ENCODE measurements at regions not wholly inside any gene's neighbourhood (a gene's known extent, or its start where the extent isn't known, plus 50 kb on each side); places are given as distances from the start of the nearest gene placed in this dataset.
"Not testable (repeated sequence)": the region's sequence is repeated elsewhere in the genome, so short reads cannot be mapped to it uniquely, and the experiment has no call there.

DNA sequence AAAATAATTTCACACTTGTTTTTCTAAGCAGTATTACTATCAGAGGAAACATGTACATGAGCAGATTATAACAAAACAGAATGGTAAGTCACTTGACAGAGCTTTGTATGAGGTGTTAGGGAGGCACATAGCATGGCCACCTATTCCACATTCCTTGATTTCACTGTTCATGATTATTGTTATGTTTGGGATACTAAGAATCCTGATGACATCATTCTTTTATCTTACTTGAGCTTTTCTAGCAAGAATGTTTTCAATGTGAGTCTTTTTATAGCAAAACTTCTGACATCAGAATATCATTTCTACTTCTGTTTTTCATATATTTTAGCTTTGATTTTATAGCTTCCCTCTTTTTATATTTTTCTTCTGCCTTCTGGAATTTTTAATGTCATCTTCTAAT lies 208.2 kb downstream of the DMRTA1 start:
- Mint-ChIP-seq H3K4me1 (ENCODE audit: unreplicated experiment) (no peaks in the 10 kb centered on the region), H3K9me3 (ENCODE audit: unreplicated experiment) (no peaks in the 10 kb centered on the region), H3K4me3 (ENCODE audit: unreplicated experiment) (no peak overlapping the region), H3K36me3 (ENCODE audit: low read depth, unreplicated experiment) (no peaks in the 10 kb centered on the region), H3K27me3 (ENCODE audit: unreplicated experiment) (no peaks in the 10 kb centered on the region), H3K27ac (ENCODE audit: unreplicated experiment) (no peak overlapping the region)
- no peak for DNase-seq (ENCODE audit: low spot score)
- TF ChIP-seq, protein P1, sequence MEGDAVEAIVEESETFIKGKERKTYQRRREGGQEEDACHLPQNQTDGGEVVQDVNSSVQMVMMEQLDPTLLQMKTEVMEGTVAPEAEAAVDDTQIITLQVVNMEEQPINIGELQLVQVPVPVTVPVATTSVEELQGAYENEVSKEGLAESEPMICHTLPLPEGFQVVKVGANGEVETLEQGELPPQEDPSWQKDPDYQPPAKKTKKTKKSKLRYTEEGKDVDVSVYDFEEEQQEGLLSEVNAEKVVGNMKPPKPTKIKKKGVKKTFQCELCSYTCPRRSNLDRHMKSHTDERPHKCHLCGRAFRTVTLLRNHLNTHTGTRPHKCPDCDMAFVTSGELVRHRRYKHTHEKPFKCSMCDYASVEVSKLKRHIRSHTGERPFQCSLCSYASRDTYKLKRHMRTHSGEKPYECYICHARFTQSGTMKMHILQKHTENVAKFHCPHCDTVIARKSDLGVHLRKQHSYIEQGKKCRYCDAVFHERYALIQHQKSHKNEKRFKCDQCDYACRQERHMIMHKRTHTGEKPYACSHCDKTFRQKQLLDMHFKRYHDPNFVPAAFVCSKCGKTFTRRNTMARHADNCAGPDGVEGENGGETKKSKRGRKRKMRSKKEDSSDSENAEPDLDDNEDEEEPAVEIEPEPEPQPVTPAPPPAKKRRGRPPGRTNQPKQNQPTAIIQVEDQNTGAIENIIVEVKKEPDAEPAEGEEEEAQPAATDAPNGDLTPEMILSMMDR (IDR thresholded peaks at IDR 0.05; ENCODE audit: unreplicated experiment), result no peak

DNA sequence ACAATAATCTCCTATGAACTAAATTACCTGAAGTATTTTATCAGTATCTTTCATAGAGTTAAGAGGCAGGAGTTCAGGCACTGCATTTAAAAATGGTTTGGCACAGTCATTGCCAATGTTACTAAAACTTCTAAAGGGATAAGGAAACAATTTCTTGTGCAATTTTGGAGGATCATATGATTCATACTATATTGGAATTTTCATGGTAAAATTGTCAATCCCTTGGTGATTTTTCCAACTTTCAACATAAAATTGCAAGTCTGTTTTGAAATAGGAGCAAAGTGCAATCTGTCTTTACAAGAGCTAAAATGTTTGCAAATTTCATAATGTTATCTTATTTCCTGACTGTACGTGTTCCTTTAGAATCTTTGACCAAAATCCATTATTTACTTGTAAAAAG lies 211.1 kb downstream of the DMRTA1 start:
- H3K27ac Mint-ChIP-seq (ENCODE audit: unreplicated experiment), result no peak overlapping the region
- TF ChIP-seq, protein P1 (IDR thresholded peaks at IDR 0.05; ENCODE audit: unreplicated experiment), result no peak
- DNase-seq (ENCODE audit: low spot score), result no peak
- H3K4me3 Mint-ChIP-seq (ENCODE audit: unreplicated experiment), result no peak overlapping the region
- no peaks in the 10 kb centered on the region for H3K4me1 Mint-ChIP-seq (ENCODE audit: unreplicated experiment)
- H3K36me3 Mint-ChIP-seq (ENCODE audit: low read depth, unreplicated experiment), result no peaks in the 10 kb centered on the region
- no peaks in the 10 kb centered on the region for H3K9me3 Mint-ChIP-seq (ENCODE audit: unreplicated experiment)
- H3K27me3 Mint-ChIP-seq (ENCODE audit: unreplicated experiment), result no peaks in the 10 kb centered on the region

DNA sequence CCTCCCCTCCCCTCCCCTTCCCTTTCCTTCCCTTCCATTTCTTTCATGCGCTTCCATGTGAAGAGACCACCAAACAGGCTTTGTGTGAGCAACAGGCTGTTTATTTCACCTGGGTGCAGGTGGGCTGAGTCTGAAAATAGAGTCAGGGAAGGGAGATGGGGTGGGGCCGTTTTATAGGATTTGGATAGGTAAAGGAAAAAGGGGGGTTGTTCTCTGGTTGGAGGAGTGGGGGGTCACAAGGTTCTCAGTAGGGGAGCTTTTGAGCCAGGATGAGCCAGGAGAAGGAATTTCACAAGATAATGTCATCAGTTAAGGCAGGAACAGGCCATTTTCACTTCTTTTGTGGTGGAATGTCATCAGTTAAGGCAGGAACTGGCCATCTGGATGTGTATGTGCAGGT lies 211.9 kb downstream of the DMRTA1 start:
- not testable (repeated sequence) for H3K36me3 Mint-ChIP-seq (ENCODE audit: low read depth, unreplicated experiment); H3K27ac Mint-ChIP-seq (ENCODE audit: unreplicated experiment); H3K9me3 Mint-ChIP-seq (ENCODE audit: unreplicated experiment); H3K27me3 Mint-ChIP-seq (ENCODE audit: unreplicated experiment); H3K4me1 Mint-ChIP-seq (ENCODE audit: unreplicated experiment); H3K4me3 Mint-ChIP-seq (ENCODE audit: unreplicated experiment); DNase-seq (ENCODE audit: low spot score)

DNA sequence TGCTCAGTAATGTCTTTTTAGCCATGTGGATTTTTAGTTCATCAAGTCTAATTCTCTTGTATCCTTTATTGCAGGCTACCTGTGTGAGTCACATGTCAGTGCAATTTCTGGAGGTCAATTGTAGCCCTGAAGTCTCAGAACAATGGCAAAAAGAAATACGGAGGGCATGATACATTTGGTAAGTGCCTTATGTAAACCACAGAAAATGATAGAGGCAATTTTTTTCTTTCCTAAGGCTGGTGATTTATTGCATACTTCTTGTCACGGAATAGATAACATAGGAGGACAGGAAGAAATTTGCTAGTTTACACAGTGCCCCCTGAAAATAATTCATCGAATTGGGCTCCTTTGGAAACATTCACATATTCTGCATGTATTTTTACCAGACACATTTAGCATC lies 235.9 kb downstream of the DMRTA1 start:
- Mint-ChIP-seq H3K4me1 (ENCODE audit: unreplicated experiment) (peaks cover 9% of the 10 kb centered on the region), H3K27me3 (ENCODE audit: unreplicated experiment) (no peaks in the 10 kb centered on the region), H3K36me3 (ENCODE audit: low read depth, unreplicated experiment) (no peaks in the 10 kb centered on the region), H3K27ac (ENCODE audit: unreplicated experiment) (no peak overlapping the region), H3K4me3 (ENCODE audit: unreplicated experiment) (no peak overlapping the region), H3K9me3 (ENCODE audit: unreplicated experiment) (no peaks in the 10 kb centered on the region)
- TF ChIP-seq, protein P1 (IDR thresholded peaks at IDR 0.05; ENCODE audit: unreplicated experiment), result no peak
- no peak for DNase-seq (ENCODE audit: low spot score)

DNA sequence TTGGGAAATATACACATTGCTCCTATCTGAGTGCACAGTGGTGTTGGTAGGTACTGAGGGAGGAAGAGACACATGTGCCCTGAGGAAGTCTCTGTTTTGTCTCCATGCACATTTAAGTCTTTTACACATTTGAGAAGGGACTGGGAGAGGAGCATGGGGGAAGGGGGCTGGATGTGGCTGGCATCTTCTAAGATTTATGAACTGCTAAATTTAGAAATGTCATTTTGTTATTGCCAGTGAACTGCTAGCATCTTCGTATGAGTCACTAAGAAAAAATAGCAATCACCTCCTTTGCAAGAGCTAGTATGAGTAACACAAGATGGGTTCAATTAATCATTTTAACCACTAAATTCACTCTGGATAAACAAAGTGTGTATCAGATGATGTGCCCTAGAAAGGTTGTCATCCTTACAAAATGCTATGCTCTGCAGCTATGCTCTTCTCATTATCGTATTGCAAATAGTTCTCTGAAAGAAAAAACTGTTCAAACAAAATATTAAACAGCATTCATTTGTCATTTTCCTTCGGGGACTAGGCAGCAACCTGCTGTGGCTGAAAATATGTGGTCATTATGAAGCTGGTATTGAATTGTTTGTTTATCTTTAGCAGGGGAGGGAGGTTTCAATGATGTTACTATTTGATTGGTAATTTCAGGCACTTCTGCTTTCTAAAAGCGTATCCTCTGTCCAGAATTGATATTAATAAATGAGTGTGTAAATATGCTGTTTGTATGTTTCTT lies 236.5 kb downstream of the DMRTA1 start:
- no peaks in the 10 kb centered on the region for H3K27me3 Mint-ChIP-seq (ENCODE audit: unreplicated experiment)
- no peaks in the 10 kb centered on the region for H3K9me3 Mint-ChIP-seq (ENCODE audit: unreplicated experiment)
- H3K36me3 Mint-ChIP-seq (ENCODE audit: low read depth, unreplicated experiment), result no peaks in the 10 kb centered on the region
- DNase-seq (ENCODE audit: low spot score), result no peak
- TF ChIP-seq, protein P1 (IDR thresholded peaks at IDR 0.05; ENCODE audit: unreplicated experiment), result no peak
- peaks cover 9% of the 10 kb centered on the region for H3K4me1 Mint-ChIP-seq (ENCODE audit: unreplicated experiment)
- H3K27ac Mint-ChIP-seq (ENCODE audit: unreplicated experiment), result no peak overlapping the region
- H3K4me3 Mint-ChIP-seq (ENCODE audit: unreplicated experiment), result no peak overlapping the region

All from endothelial cell (in vitro differentiated cells).